Femur (tissue), 1 donor: ENCODE measurements at regions not wholly inside any gene's neighbourhood (a gene's known extent, or its start where the extent isn't known, plus 50 kb on each side); places are given as distances from the start of the nearest gene placed in this dataset.

Source experiments
- DNase-seq: peaks from one replicate; pipeline ENCODE4 v3.0.0-alpha.2; 2017

DNA sequence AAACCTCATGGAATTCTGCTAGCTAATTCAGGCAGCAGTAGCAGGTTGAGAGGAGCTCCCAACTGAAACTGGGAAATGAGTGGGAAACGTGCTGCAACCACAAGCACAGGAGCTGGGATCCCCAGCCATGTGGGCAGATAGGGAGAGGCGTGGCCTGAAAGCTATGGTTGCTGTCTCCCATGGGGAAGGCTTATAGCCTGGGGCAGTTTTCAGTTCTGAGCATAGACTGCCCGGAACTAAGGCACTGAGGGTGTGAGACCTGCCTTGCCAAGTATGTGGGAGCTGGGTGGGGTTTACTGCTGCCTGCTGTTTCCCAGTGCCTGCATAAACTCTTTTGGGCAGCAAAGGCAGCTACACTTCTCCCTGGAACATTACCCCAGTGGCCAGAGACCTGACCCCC lies 229.5 kb downstream of the TUSC7 start:
- DNase-seq: no peak

DNA sequence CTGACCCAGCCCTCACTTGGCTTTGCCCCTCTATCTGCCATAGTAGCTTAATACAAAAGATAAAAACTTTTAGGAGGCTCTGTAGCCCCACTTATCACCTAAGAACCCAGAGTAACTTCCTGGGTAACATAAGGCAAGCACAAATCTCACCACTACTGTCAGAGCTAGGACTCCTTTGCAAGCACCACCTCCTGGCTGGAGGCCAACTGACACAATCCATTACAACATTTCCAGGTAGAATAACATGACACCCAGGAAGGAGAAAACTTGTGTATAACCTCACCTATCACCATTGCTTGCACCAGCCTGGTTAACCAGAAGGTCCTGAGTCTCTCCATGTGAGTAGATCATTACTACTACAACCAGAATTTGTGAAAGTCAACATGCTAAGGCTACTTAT lies 230.0 kb downstream of the TUSC7 start:
- DNase-seq: no peak

DNA sequence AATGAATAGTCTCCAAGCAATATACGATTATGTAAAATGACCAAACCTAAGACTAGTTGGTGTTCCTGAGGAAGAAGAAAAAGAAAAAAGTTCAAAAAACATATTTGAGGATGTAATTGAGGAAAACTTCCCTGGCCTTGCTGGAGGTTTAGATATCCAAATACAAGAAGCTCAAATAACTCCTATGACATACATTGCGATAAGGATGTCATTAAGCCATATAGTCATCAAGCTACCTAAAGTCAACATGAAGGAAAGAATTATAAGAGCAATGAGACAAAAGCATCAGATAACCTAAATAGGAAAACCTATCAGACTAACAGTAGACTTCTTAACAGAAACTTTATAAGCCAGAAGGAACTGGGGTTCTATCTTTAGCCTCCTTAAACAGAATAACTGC lies 231.1 kb downstream of the TUSC7 start:
- no peak for DNase-seq

DNA sequence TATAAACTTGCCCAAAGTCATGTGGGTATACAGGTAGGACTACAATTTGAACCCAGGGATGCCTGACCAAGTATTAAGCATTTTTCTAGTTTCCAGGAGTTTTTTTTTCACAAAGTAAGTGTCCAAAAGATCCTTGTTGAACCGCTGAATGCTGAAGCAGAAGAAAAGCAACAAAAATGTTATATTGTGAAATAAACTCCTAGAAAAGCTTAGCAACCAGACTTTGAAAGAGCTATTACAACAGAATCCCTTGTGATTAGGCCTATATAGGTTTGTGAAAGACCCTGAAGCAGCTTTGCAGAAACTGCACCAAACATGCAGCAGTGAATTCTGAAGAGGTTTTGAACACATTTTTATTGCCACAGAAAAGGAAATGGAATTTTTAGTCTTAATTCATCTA lies 236.8 kb downstream of the TUSC7 start:
- DNase-seq: no peak

DNA sequence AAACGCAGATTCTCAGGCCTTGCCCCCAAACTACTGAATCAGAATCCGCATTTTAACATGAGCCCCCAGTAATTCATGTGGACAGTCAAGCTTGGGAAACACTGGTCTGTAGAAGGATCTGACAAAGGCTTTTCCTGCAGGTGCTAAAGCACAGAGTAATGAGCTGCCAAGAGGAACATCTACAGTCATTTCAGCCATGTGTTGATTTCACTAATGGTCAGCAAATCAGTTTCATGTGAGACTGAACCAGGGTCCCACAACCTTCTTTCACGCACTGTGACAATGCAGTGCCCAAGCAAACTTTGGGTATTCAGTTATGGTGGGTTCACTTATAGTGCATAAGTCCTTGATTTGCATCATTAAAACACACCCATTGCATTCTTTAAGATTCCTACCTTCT lies 237.6 kb downstream of the TUSC7 start:
- no peak for DNase-seq

DNA sequence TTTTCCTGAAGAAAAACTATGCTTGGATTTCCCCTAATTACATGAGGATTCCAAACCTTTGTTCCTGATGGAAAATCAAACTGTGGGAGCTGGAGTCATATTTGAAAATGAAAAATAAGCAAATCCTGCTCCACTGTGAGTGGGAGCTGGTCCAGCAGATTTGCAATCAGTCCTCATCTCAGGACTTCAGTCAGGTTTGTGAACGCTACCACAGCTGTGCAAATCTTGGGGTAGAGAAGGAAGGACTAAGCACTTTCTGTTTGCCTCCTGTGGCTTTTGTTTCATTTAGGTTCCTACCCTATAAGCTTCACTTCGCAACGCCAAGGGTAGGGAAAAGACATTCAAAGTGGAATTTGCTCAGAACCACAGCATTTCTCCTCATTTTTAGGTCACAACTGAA lies 238.2 kb downstream of the TUSC7 start:
- DNase-seq: no peak

DNA sequence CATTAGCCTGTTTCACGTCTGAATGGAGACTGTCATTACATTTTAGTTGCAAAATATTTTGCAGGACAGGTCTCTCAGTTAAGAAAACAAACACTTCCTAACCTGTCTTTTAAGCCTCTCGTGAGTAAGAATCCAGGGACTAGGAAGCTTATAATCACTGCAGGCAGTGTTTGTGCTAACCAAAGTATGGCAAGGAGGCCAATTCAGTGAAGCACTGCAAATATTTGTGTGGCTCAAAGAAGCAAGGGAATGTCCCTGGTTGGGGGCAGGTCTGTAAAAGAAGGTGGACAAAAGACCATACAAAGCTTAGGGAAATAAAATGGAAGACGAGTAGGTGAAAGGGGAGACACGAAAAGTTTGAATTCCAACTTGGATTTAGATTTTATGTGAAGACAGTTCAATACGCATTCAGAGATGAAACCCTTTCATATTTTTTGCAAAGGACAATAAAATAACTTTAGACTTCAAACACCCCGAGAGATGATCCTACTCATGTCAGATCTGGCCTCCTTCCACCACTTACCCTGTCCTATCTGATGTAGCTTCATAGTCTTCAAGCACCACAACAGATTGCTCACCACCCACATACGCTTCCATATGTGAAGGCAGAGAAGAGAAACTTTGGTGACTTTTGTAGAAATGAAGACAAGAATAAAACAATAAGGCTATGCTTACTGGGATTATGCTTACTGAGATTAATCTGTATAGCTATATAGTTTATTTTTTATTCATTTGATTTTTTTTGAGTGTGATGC lies 240.9 kb downstream of the TUSC7 start:
- DNase-seq: no peak

DNA sequence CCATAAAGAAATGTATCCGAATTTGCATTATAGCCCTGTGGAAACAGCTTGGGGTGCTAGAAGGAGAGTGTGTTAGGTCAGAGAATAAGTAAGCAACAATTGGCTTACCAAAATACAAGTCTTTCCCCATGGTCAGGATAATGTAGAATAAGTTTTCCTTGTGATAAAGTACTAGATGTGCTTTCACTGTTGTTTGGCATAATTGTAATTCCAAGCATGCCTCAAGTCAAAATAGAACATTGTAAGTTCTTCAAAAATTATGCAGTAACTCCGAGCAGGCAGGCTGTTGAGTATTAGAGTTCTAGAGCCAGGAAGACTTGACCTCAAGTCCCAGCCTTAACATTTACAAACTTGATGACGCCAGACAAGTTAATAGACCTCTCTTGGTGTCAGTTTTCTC lies 242.0 kb downstream of the TUSC7 start:
- DNase-seq: no peak

DNA sequence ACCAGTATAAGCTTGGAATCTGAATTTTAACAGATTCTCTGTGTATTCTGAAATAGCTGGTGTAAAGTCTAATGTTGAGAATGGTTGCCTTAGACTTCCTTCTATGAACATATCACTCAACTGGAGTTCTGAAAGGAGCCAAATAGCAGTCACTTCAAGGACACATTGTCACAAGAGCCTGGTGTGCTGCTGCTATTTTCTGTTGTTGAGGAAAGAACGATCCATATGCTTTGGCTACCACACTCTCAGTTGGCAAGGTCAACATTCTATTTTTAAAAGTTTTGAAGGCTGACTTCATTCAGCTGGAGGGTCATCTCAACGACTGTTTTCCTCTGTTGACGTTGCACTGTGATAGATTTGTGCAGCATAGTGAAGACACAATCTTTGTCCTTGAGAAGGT lies 248.7 kb downstream of the TUSC7 start:
- no peak for DNase-seq

DNA sequence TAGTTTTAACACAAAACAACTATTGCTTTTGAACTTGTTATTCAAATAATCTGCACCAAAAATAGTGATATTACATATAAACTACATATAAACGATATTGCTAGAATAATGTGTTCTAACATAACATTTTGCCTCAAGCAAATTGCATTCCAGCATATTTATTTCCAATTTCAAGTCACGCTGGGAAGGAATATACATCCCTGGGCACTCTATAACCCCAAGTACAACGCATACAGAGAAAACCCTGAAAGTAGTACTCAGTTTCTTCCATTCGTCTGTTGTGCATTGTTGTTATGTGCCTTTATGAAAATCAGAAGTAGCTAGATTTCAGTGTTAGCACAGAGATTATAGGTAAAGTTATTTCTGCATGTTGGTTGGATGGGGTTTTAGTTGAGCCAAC lies 251.5 kb downstream of the TUSC7 start:
- DNase-seq: no peak

DNA sequence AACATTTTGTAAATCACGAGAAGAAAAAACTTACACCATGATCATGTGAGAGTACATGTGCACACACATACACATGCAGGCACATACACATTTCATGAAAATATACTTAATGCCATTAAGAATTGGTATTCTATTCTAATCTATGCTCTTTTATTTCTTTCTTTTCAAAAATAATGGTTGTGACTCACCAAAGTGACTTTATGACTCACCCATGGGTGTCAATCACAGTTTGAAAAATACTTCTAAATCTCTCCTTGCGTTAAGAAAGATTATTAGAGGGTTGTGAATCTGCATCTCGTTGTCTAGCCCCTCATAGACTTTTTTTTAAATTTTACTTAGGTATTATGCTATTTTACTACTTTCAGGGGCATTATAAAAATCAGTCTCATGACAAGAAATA lies 254.2 kb downstream of the TUSC7 start:
- DNase-seq: no peak

DNA sequence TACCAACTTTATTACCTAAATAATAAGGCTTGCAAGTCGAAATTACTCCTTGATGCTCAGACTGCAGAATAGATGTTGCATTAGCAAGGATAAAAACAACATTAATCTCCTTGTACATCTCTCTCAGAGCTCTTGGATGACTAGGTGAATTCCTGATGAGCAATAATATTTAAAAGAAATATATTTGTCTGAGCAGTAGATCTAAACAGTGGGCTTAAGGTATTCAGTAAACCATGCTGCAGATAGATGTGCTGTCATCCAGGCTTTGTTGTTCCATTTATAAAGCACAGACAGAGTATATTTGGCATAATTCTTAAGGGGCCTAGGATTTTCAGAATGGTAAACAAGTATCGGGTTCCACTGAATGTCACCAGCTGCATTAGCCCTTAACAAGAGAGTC lies 257.1 kb downstream of the TUSC7 start:
- DNase-seq: no peak

DNA sequence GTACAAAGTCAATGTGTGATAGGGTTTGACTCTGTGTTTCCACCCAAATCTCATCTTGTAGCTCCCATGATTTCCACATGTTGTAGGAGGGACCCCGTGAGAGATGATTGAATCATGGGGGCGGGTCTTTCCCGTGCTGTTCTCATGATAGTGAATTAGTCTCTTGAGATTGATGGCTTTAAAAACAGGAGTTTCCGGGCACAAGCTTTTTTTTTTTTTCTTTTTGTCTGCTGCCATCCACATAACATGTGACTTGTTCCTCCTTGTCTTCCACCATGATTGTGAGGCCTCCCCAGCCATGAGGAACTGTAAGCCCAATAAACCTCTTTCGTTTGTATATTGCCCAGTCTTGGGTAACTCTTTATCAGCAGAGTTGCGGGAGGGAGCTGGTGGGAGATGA lies 259.6 kb downstream of the TUSC7 start:
- DNase-seq: no peak

DNA sequence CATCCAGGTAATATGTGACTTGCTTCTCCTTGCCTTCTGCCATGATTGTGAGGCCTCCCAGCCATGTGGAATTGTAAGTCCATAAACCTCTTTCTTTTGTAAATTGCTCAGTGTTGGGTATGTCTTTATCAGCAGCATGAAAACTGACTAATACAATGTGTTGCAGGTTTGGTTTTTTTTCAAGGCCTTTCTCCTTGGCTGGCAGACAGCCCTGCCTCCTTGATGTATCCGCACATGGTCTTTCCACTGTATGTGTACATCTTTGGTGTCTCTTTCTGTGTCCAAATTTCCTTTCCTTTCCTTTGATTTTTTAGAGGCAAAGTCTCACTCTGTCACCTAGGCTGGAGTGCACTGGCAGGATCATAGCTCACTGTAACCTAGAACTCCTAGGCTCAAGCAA lies 260.1 kb downstream of the TUSC7 start:
- DNase-seq: no peak

DNA sequence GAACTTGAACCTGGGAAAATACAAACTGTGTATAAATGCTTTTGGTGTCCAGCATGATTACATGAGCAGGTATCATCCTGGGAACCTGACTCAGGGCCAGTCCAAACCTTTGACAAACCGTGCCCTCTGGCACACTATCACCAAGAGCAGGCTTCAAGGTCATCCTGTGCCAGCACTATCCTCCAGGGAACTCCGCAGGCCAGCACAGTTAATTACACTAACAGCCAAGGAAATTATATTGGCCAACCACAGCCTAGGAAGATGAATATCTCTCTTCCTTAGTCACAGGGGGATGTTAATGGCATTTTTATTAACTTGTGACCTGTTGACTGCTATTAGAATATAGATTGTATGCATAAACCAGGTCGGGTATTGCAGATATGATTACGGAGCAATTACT lies 262.0 kb downstream of the TUSC7 start:
- DNase-seq: no peak

DNA sequence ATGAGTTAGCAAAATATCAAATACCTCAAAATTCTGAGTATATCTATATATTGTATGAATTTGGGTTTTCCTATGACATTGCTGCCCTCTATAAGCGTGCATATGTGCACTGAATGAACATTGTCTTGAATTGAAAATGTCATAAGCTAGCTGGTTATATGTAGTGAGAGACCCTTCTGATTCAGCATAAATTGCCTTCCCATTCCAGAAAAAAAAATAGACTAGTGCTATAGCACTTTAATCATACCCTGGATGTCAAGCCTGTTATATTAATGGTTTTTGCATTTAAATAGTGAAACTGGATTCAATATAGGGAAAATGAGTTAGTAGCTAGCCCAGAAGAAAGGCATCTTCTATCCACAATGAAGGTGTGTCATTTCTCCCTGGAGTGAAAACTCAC lies 265.1 kb downstream of the TUSC7 start:
- no peak for DNase-seq

DNA sequence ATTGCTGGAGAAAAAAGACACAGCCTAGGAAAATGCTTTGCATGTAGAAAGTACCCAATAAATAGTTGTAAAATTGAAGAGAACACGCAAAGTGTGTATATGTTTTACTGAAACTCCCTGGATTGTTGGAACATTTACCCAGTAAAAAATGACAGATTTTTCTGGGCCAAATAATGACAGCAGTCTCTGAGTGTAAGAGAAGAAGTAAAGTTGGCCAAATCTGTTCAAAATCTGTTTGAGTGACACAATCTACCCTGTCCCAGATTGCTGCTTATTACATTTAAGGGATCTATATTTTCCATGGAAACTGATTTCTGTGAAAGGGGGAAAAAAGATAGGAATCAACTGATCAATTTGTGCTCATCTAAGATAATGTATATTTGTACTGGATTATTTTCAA lies 267.9 kb downstream of the TUSC7 start:
- no peak for DNase-seq

DNA sequence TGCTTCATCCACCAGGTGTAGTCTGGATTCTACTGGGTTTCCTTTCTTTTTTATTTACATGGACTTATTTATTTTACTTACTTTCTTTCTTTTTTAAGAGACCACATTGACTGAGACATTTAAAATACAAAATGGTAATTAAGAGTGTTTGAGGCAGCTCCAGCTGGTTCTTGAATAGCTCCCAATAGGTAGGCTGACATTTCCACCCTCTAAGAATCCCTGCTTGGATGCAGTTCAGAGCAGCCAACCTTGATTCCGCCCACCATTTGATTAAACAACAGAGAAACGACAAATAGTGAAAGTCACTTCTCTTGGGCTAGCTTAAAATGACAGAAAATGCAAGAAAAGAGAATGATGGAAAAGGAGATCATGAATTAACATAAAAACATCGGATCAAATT lies 270.5 kb downstream of the TUSC7 start:
- no peak for DNase-seq

DNA sequence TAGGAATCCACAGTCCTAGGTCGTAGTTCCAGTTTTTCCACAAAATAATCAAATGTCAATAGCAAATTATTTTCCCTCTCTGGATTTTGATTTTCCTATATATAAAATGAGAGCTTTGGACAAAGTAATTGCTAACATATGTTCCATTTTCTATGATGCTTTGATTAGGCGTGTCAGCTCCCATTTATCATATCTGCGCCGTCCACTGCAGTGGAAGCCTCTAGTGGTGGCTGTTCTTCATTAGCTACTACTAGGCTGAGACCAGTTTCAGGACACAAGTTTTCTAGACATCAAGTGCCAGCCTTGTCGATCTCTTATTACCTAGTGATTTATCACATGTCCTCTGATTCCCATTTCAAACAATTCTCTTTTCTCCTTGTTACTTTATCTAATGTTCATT lies 271.5 kb downstream of the TUSC7 start:
- no peak for DNase-seq

DNA sequence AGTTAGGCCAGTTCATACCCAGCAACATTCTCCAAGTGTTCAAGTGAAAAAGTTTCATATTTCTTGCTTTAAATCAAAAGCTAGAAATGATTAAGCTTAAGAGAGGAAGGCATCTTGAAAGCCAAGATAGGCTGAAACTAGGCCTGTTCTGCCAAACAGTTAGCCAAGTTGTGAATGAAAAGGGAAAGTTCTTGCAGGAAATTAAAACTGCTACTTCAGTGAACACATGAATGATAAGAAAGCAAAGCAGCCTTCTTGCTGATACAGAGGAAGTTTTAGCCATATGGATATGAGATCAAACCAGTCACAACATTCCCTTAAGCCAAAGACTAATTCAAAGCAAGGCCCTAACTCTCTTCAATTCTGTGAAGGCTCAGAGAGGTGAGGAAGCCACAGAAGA lies 274.7 kb downstream of the TUSC7 start:
- no peak for DNase-seq

DNA sequence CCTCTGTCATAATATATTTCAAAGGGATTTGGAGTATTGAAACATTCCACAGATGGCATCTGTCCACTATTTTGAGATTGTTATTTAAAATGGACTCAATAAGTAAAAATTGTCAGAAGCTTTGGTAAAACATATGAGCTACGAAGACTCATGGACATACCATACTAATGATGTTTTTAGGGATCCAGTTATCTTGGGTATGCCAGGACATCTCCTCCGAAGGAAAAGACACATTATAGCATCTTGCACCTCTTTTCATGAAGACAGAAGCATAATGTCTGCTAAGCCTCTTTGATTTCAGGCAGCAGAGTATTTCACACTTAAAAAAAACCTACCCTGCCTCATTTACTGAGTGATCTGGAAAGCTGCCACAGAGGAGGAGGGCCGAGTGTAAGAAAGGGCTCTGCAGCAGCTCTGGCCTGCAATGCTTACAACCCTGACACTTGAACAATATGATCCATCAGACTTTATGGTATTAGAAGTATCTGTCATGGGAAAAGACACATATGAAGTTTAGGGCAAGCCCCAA lies 284.8 kb downstream of the TUSC7 start:
- no peak for DNase-seq

DNA sequence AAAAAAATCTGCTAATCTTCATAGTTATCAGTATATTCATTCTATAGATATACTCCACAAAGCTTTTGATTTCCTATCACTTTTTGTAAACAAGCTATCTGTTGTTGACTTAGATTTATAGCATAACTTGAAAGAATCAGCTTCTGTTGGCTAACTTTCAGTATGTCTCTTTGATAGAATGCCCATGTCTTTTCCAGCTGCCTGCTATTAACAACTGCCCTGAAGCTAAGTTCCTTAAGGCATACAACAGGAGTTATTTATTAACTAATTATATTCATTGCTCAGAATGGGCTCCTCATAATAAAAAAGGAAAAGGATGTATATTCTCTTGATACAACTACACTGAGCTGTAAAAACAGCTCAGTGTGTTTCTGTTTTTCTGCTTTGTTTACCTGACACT lies 293.9 kb downstream of the TUSC7 start:
- no peak for DNase-seq

DNA sequence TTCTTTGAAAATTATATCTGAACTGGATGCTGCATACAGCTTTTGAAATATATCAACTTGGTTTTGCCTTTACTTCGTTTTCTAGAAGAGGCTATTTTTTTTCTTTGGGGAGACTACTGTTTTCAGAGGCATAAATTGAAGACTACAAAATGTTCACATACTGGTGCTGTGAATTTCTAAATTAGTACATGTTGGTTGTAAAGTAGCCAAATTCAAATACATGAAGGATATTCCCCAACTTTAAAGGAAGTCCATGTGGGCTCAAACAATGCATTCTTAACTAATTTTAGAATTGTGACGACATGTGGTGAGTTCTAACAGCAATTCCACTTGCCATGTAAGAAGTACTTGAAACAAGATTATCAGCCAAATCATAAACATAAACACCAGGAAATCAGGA lies 295.7 kb downstream of the TUSC7 start:
- no peak for DNase-seq

DNA sequence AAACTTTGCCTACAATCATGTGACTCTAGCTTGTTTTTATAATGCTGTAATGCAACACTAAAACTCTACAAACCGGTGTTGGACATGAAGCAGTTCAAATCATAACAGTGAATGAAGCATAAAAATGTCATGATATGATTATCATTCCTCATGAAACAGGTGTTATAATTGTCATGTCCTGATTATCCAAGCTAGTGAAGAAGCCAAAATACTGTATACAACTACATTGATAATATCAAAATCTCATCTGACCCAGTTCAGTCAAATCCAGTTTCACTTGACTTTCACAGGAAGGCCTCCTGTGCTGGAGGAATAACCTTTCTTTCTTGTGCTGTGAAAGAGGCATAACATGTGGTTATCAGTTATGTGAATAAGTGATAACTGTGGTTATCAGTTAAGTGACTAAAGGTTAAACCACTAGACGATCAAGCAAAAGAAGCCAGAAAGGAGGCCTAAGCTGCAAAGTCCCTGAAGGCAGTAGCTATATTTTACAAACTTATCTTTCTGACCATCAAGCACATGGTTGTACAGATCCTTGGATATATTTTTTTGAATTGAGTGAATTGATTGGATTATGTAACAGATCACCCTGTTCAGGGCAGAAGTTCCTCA lies 296.4 kb downstream of the TUSC7 start:
- no peak for DNase-seq

DNA sequence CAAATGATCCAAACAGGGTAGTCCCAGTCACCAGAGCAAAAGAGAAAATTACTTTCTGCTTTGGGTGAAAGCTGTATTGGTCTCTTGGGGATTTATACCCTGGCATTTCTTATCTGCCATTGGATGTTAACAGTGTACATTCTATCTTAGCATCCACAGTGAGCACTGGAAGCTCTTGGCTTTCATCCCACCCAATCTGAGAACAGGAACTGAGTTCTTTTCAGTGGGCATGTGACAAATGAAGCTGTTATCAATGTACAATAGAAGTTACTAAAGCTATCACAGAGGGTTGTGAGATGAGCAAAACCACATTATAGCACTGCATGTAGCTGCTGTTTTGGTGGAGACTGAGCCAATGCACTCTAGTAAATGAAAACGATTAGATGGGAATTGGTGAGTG lies 300.7 kb downstream of the TUSC7 start:
- DNase-seq: no peak
